HG03460 (cell line): ENCODE measurements at regions not wholly inside any gene's neighbourhood (a gene's known extent, or its start where the extent isn't known, plus 50 kb on each side); places are given as distances from the start of the nearest gene placed in this dataset.

Experiments used
- ATAC-seq: cut with Tn5 transposase; IDR thresholded peaks from one replicate; pipeline ENCODE4 v1.9.1; 2021; ENCODE audit not compliant: unreplicated experiment

DNA sequence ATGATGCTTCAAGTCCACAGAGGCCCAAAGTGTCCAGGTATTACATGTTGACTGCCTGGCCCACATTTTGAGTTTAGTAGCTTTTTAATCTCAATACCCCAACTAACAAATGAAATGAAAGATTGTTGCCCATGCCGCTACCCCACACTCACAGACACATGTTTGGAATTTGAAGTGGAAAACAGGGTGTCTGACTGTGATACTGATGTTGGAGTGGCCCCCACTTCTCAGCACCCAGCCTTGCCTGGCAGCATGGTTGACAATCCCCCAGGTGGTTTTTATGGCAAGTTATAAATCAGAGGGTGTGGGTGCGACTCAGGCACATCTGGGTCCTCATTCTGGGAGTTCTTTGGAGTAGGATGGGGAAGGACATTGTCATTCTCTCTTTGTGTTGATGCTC lies 314.7 kb upstream of the ZNF32 start:
- no peak for ATAC-seq

GRCh38 chr10:43962346-43963191 lies 313.9 kb upstream of the ZNF32 start:
- ATAC-seq, result no peak

DNA sequence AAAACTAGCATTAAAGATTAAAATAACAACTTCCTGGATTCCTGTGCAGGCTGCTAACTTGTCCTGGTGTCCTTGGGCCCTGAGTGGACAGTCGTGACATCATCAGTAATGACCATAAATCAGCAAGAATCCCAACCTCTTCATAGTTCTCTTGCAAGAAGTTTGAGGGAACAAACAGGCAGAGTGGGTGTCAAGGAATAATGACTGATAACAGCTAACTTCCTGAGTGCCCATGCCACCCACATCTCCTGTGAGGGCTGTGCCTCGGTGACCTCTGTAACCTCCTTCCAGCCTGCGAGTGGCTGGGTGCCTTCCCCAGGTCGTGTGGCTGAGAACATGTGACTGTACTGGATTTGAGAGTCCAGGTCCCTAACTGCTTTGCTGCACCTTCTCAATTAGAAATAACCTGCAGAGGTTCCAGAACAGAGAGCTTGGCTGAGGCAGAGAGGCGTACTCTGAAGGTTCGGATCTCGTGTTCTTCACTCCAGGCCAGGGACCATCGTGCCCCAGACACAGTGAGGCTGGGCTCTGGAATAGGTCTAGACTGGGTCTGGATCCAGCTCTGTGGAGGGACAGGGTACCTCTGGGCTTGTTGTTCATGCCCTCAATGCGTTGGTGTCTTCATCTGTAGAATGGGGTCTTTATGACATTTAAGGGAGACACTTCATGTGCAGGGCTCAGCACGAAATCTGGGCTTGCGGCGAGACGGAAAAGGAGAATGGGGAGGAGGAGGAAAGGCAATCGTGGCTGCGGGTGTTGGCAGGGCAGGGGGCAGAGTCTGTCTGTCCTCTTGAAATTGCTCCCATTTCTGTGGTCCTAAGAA lies 313.1 kb upstream of the ZNF32 start:
- no peak for ATAC-seq

- ATAC-seq, result no peak
Measured at GRCh38 chr10:43960981-43961380, 312.3 kb upstream of the ZNF32 start.

- no peak for ATAC-seq
Measured at GRCh38 chr10:43960477-43960876, 311.8 kb upstream of the ZNF32 start.

- ATAC-seq, result no peak
Measured at GRCh38 chr10:43960135-43960415, 311.4 kb upstream of the ZNF32 start.

GRCh38 chr10:43959364-43960134 lies 310.9 kb upstream of the ZNF32 start:
- no peak for ATAC-seq

- no peak for ATAC-seq
Measured at GRCh38 chr10:43958964-43959363, 310.3 kb upstream of the ZNF32 start.

- ATAC-seq, result no peak
Measured at GRCh38 chr10:43958071-43958432, 309.4 kb upstream of the ZNF32 start.

GRCh38 chr10:43957267-43958070 lies 308.8 kb upstream of the ZNF32 start:
- ATAC-seq, result no peak

- ATAC-seq, result no peak
Measured at GRCh38 chr10:43955978-43956377, 307.3 kb upstream of the ZNF32 start.

- ATAC-seq, result no peak
Measured at GRCh38 chr10:43955002-43955596, 306.4 kb upstream of the ZNF32 start.

GRCh38 chr10:43953672-43954071 lies 305.0 kb upstream of the ZNF32 start:
- no peak for ATAC-seq

- no peak for ATAC-seq
Measured at GRCh38 chr10:43952760-43953159, 304.1 kb upstream of the ZNF32 start.

DNA sequence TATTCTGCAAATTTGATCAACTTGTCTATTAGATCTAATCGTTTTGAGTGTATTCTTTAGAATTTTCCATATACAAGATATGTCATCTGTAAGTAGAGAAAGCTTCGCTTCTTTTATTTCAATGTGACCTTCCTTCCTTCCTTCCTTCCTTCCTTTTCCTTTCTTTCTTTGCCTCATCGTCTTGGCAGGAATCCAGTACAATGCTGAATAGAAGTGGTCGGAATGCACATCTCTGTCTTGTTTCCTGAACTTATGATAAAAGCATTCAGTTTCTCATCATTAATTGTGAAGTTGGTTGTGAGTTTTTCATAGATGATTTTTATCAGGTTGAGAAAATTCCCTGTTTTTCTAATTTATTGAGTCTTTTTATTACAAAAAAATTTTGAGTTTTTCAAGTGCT lies 300.7 kb upstream of the ZNF32 start:
- ATAC-seq, result no peak

DNA sequence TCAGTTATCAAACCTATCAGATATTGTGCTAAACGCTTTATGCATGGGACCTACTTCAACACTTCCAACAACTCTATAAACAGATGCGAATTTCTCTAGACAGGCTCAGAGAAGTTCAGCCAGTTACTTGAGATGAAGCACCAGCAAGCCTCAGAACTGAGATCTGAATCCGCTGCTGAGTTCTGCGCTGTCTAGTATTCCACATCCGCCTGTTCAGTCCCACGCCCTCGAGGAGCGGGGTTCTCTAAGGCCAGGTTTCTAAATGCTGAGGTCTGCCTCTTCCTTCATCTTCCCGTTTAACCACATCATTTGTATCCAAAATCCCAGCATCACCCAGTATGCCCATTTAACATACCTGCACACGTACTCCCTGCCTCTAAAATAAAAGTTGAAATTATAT lies 297.8 kb upstream of the ZNF32 start:
- ATAC-seq, result no peak

GRCh38 chr10:43945908-43946307 lies 297.2 kb upstream of the ZNF32 start:
- ATAC-seq, result no peak

DNA sequence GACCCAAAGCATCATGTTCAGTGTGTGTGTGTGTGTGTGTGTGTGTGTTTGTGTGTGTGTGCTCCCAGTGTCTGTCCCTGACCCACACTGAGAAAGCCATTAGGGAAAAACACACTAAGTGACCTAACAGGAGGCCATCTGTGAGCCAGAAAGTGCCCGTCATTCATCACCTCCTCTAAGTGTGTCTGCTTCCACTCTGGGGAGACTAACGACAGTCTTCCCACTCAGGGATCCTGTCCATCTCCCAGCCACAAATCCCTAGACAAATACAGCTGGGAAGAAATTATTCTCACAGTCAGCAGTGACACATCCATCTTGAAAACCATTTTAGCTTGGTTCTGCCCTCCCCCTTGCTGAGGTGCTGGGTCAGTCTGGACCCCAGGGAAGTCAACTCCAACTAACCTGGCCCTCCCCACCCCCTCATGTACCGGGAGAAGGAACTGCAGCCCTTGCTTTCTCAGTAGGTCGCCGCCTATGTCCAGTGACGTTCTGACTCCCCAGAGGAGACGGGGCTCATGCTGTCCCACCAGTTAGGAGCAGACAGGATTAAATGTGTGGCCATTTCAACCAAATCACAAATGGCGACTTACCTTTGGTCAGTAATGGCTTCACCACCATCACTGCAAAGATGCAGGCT lies 296.5 kb upstream of the ZNF32 start:
- no peak for ATAC-seq

DNA sequence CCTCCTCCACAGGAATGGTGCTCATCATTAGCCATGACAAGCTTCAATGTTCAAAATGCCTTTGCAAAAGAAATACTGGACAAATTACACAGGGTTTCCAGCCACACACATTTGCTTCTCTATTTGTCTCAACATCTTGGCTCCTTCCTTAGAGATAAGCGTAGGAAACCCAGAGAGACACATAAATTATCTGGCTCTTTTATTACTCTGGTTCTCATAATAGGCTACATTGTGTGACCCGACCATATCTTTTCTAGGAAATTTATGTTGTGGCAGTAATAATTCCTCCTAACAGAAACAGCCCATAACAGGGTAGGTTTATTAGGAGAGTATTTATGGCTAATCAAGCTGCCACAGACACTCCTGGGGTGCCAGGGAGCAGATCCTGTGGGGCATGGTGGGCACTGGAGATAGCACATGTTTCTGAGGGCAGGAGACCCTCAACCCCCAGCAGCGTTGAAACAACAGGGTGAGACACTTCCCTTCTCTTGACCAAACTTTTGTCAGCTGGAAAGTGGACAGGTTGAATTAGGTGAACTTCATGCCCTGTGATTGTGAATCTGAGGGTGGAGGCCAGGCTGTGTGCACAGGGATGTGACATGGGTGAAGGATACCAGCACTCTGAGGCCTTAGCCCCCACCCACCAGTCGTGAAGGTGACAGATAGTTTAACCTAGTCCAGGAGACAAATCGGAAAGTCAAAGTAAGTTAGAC lies 295.9 kb upstream of the ZNF32 start:
- ATAC-seq, result no peak
